ENCODE measurements at regions not wholly inside any gene's neighbourhood (a gene's known extent, or its start where the extent isn't known, plus 50 kb on each side); places are given as distances from the start of the nearest gene placed in this dataset.

- no peak for TF ChIP-seq CTCF (IDR thresholded peaks at IDR 0.05)
- TF ChIP-seq POLR2AphosphoS5 (IDR thresholded peaks at IDR 0.05) = no peak
- TF ChIP-seq POLR2A (IDR thresholded peaks at IDR 0.05) = no peak
Measured at GRCh38 chr1:208523007-208523406, 278.8 kb upstream of the PLXNA2 start.

Data from sigmoid colon (tissue), 4 donors.